ENCODE measurements at regions not wholly inside any gene's neighbourhood (a gene's known extent, or its start where the extent isn't known, plus 50 kb on each side); places are given as distances from the start of the nearest gene placed in this dataset.

DNA sequence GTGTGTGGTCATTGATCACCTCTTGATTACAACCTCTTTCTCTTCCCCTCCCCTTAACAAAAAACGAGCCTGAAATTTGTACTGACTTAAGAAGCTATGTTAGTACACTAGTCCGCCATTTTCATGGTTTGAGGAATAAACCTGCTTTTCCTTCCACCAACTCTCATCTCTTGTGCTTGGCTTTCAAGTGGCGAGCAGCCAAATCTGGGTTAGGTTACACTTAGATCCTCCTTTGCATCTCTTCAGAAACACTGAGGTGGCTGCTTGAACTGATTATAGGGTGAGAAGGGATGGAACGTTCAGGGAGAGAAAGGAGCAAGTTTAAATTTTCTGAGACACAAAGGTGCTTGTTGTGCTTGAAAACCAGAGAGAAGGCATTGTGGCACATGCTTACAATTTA, 2171.4 kb downstream of the LRRC4C start:
- no peaks in the 10 kb centered on the region for H3K9me3 ChIP-seq
- no peaks in the 10 kb centered on the region for H3K27me3 ChIP-seq (ENCODE audit: low read depth)
- no peak overlapping the region for H3K4me3 ChIP-seq
- no peaks in the 10 kb centered on the region for H3K36me3 ChIP-seq
- DNase-seq (no peak), ATAC-seq (no peak)
- TF ChIP-seq, protein P1, sequence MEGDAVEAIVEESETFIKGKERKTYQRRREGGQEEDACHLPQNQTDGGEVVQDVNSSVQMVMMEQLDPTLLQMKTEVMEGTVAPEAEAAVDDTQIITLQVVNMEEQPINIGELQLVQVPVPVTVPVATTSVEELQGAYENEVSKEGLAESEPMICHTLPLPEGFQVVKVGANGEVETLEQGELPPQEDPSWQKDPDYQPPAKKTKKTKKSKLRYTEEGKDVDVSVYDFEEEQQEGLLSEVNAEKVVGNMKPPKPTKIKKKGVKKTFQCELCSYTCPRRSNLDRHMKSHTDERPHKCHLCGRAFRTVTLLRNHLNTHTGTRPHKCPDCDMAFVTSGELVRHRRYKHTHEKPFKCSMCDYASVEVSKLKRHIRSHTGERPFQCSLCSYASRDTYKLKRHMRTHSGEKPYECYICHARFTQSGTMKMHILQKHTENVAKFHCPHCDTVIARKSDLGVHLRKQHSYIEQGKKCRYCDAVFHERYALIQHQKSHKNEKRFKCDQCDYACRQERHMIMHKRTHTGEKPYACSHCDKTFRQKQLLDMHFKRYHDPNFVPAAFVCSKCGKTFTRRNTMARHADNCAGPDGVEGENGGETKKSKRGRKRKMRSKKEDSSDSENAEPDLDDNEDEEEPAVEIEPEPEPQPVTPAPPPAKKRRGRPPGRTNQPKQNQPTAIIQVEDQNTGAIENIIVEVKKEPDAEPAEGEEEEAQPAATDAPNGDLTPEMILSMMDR (IDR thresholded peaks at IDR 0.05) = no peak
- intact Hi-C loops (cut with DNase I) = no loop called here
- no peak overlapping the region for H3K27ac ChIP-seq
- H3K4me1 ChIP-seq = no peaks in the 10 kb centered on the region

DNA sequence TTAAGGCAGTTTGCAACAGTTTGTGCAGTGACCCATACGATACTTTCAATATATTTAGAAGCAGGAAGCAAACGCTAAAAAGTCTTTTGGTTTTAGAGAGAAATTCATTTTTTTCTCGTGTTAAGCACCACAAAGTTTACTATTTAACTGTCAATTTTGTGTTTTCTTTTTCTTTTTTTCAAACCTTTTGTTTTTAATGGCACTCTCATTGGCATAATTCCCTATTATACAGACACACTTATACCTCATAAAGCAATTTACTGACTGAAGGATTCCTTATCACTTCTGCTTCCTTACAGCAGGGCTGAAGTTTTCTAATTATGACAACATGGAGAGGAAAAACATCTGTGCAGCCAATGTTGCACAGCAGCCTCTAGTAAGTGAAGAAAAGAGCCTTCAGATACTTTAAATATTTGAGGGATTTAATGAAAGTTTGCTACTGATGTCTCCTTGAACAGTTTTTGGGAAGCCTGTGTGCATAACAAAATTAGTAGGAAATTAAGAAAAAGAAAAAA, 2191.2 kb downstream of the LRRC4C start:
- no peaks in the 10 kb centered on the region for H3K4me1 ChIP-seq
- ATAC-seq = no peak
- no peak for DNase-seq

DNA sequence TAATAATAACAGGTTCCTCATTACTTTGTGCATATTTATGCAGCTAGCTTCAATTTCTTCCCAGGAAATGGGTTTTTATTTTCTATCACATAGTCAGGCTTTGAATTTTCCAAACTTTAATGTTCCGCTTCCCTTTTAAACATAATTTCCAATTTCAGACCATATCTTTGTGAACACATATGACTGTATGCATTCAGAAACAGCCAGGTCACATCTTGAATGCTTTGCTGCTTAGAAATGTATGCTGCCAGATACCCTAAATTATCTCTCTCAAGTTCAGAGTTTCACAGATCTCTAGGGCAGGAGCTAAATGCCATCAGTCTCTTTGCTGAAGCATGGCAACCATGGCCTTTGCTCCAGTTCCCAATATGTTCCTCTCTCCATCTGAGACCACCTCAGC, 2203.8 kb downstream of the LRRC4C start:
- TF ChIP-seq, protein P1 (IDR thresholded peaks at IDR 0.05) = no peak
- H3K36me3 ChIP-seq = no peaks in the 10 kb centered on the region
- intact Hi-C loops (cut with DNase I) = no loop called here
- no peak for ATAC-seq
- H3K27ac ChIP-seq = no peak overlapping the region
- no peaks in the 10 kb centered on the region for H3K27me3 ChIP-seq (ENCODE audit: low read depth)
- H3K4me1 ChIP-seq = no peaks in the 10 kb centered on the region
- peaks cover 27% of the 10 kb centered on the region for H3K9me3 ChIP-seq
- no peak overlapping the region for H3K4me3 ChIP-seq
- DNase-seq = no peak

More for the DNA sequence above, 2191.2 kb downstream of the LRRC4C start:
- H3K27me3 ChIP-seq (ENCODE audit: low read depth) = no peaks in the 10 kb centered on the region
- no peaks in the 10 kb centered on the region for H3K9me3 ChIP-seq
- H3K36me3 ChIP-seq = no peaks in the 10 kb centered on the region
- H3K4me3 ChIP-seq = no peak overlapping the region
- TF ChIP-seq, protein P1 (IDR thresholded peaks at IDR 0.05) = no peak
- no peak overlapping the region for H3K27ac ChIP-seq
- intact Hi-C loops (cut with DNase I) = no loop called here

DNA sequence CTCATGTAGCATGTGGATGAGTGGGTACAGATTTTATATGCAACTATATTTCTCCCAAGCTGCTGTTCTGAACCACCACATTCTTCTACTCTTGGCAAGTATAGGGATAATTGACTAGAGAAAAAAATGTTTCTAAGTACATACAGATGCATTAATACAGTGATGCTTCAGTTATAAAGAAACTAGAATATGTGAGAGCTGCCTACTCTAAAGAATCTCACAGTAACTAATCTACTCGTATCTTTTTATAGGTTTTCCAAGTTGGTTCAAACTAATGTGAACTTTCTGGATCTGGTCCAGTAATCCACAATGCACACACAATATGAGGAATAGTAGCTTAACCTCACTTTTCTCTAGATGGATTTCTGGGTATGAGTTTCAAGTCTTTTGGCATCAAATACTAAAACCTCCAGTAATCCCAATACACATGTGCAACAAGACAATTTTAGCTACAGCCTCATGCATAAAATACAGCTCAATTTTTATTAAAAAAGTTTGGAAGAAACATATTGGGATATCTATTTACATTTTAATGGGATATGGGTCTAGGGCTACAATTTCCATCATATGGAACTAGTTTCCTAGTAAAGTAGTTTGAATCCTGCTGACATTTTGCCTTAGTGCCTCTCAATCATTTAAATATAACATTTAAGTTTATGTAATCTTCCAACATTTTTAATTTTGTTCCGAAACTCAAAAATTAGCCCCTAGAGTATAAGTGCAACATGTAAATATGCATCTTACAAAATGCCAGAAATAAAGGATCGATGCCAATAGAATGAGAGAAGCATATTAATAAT, 2209.7 kb downstream of the LRRC4C start:
- intact Hi-C loops (cut with DNase I) = no loop called here
- TF ChIP-seq, protein P1 (IDR thresholded peaks at IDR 0.05) = no peak
- ATAC-seq = no peak
- H3K4me1 ChIP-seq = no peaks in the 10 kb centered on the region
- H3K9me3 ChIP-seq = peaks cover 2% of the 10 kb centered on the region
- no peak overlapping the region for H3K27ac ChIP-seq
- H3K4me3 ChIP-seq = no peak overlapping the region
- no peak for DNase-seq
- H3K36me3 ChIP-seq = no peaks in the 10 kb centered on the region
- no peaks in the 10 kb centered on the region for H3K27me3 ChIP-seq (ENCODE audit: low read depth)

DNA sequence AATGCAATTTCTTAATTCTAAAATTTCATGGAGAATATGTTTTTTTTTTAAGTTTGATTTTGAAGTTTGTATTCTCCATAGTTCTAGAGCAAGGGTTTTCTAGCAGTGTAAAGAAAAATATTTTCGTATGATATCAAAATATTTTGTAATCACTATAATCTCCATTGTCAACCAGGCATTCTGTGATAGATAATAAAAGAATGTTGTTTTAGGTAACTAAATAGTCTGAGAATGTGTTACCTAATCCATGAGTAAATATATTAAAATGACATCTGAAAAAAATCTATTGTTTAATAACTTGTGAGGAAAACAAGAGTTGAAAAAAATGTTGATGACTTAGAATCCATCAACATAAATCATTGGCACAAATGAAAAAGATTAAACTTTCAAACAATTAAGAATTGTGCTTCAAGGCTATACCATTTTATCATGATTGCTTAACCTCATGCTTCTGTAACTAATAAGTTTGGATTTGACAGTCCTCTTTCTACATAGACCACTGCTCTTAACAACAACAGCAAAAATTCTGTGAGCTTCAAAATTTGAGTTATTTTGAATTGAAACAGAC, 2211.8 kb downstream of the LRRC4C start:
- Histone ChIP-seq H3K27me3 (ENCODE audit: low read depth) (no peaks in the 10 kb centered on the region), H3K4me1 (no peaks in the 10 kb centered on the region), H3K36me3 (no peaks in the 10 kb centered on the region), H3K4me3 (no peak overlapping the region), H3K27ac (no peak overlapping the region), H3K9me3 (no peaks in the 10 kb centered on the region)
- intact Hi-C loops (cut with DNase I) = no loop called here
- DNase-seq (no peak), ATAC-seq (no peak)
- TF ChIP-seq, protein P1 (IDR thresholded peaks at IDR 0.05) = no peak
